ENCODE measurements at regions not wholly inside any gene's neighbourhood (a gene's known extent, or its start where the extent isn't known, plus 50 kb on each side); places are given as distances from the start of the nearest gene placed in this dataset.
"Not testable (repeated sequence)": the region's sequence is repeated elsewhere in the genome, so short reads cannot be mapped to it uniquely, and the experiment has no call there.

DNA sequence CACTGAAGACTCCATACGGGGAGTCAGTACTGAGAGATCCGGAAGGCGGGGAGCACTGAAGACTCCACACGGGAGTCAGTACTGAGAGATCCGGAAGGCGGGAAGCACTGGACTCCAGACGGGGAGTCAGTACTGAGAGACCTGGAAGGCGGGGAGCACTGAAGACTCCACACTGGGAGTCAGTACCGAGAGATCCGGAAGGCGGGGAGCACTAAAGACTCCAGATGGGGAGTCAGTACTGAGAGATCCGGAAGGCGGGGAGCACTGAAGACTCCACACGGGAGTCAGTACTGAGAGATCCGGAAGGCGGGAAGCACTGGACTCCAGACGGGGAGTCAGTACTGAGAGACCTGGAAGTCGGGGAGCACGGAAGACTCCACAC lies 77.2 kb downstream of the DLL1 start:
- not testable (repeated sequence) for DNase-seq (ENCODE audit: low read depth)

DNA sequence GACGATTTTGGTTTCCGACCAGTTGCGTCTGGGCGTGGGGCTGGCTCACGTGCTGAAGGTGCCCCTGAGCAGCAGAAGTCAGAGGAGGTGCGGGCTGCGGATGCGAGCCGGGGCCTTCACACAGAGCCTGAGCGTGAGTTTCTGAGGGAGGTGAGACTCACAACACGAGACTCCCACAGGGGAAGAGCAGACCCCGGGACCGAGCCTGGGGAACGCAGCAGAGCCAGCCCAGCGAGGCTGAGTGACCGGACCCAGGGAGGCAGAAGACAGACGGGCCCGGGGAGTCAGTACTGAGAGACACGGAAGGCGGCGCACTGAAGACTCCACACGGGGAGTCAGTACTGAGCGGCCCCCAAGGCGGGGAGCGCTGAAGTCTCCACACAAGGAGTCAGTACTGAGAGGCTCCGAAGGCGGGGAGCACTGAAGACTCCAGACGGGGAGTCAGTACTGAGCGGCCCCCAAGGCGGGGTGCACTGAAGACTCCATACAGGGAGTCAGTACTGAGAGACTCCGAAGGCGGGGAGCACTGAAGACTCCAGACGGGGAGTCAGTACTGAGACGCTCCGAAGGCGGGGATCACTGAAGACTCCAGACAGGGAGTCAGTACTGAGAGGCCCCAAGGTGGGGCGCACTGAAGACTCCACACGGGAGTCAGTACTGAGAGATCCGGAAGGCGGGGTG lies 77.8 kb downstream of the DLL1 start:
- no peak for DNase-seq (ENCODE audit: low read depth)

DNA sequence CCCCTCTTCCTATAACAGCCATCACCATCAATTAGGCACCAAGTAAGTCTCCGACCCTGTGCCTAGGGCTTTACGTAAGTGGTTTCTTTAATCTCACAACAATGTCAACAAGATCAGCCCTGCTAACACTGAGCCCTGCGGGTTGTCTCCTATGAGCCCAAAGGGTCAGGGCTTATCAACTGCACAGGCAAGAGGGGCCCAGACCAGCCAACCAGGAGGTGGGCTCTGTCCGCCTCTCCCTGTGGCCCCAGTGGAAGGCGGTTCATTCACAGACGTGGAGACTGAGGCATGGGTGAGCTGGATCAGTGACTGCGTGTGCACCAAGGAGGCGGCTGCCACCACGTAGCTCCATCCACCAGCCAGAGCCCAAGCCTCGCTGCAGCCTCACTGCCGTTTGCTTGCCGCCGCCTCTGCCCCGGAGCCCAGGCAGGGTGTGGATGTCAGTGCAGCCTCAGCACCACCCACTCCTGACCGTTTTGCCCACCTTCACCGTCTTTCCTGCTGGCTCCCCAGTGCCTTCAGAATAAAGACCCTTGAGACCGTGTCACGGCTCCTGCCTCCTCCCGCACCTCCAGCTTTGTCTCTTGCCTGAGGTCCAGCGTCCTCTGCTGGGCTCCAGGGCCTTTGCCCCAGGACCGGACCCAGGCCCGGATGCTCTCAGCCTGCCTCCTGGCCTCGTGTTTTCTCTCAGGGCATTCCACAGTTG lies 78.7 kb downstream of the DLL1 start:
- DNase-seq (ENCODE audit: low read depth), result no peak

GRCh38 chr6:170211404-170212025 lies 79.4 kb downstream of the DLL1 start:
- DNase-seq (ENCODE audit: low read depth), result no peak

DNA sequence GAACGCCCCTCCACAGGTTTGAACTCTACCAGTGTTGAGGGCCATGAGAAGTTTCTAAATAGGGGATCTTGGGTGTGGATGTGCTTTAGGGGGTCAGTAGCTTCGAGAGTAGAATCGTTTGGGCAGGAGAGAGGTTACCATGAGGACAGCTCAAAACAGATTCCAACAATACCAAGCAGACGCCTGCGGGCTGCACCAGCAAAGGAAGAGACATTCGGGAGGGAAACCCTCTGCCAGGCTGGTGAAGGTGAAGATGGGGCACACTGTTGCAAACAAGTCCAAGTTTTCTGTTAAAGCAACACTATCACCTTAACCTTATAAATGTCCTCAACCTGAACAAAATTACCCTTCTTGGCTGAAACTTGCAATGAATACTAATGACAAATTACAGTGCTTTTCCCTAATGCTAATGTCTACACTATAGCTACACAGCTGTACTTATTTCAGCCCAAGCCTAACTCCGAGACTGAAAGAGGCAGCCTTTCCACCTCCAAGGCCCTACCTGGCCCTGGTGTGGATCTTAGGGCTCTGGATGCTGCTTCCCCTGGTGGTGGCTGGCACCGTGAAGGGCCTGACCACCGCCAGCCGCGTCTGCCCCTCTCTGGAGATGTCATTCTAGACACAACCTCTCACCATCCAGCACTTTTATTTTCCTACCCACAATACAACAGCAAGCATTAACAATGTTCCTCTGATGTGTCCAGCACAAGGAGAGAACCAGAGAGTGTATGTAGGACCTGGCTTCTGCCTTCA lies 80.1 kb downstream of the DLL1 start:
- no peak for DNase-seq (ENCODE audit: low read depth)

DNA sequence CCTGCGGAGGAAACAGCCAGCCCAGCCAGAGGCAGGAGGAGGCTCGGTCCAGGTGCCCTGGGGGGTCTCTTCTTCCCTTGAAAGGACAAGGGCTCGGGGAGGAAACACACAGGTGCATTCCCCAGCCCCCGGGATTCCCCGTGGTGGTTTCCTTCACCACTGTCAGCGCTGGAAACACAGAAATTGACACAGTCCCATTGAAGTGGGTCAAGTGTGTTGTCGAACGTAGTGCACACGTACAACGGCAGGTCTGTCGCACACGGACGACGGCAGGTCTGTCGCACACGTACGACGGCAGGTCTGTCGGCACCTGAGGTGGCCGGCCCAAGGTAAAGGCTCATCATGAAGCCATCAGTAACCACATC lies 80.9 kb downstream of the DLL1 start:
- no peak for DNase-seq (ENCODE audit: low read depth)

- no peak for DNase-seq (ENCODE audit: low read depth)
These were observed 81.4 kb downstream of the DLL1 start for GRCh38 chr6:170209354-170210025.

- DNase-seq (ENCODE audit: low read depth), result no peak
These were observed 82.1 kb downstream of the DLL1 start for GRCh38 chr6:170208651-170209353.

GRCh38 chr6:170208182-170208601 lies 82.7 kb downstream of the DLL1 start:
- no peak for DNase-seq (ENCODE audit: low read depth)

GRCh38 chr6:170207586-170208181 lies 83.2 kb downstream of the DLL1 start:
- no peak for DNase-seq (ENCODE audit: low read depth)

- no peak for DNase-seq (ENCODE audit: low read depth)
These were observed 83.9 kb downstream of the DLL1 start for GRCh38 chr6:170206851-170207431.

DNA sequence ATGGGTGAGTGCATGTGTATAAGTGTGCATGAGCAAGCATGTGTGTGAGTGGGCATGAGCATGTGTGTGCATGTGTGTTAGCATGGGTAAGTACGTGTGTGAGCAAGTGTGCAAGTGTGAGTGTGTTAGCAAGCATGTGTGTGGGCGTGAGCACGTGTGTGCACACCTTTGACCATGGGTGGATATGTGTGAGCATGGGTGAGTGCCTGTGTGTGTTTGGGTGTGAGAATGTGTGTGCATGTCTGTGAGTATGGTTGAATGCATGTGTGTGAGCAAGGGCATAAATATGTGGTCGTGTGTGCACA lies 84.6 kb downstream of the DLL1 start:
- no peak for DNase-seq (ENCODE audit: low read depth)

DNA sequence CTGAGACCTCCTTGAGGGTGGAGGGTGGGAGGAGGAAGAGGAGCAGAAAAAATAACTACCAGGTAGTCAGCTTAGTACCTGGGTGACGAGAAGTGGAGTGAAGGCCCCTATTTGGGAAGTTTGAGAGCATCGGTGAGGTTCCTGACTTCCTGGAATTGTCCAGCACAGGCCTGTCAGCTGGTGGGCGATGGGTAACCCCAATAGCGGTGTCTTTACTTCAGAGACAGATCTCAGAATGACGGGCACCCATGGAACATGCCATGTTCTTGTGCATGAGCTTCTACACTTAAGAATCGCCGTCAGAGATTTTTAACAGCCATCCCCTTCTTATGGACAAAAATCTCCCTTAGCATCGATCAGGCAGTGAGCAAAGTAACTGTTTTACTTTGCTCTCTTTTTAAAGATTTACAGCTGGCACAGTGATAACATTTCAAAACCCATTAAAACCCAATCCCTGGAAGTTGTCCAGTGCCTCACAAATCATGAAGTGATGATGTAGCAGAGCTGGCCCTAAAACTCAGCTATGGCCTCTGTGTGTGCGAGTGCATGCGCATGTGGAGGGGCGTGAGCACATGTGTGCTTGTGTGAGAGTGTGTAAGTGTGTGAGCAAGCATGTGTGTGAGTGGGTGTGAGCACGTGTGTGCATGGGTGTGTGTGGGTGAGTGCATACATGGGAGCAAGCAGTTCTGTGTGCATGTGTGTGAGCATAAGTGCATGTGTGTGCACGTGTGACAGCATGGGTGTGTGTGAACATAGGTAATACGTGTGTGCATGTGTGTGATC lies 85.2 kb downstream of the DLL1 start:
- DNase-seq (ENCODE audit: low read depth), result no peak

DNA sequence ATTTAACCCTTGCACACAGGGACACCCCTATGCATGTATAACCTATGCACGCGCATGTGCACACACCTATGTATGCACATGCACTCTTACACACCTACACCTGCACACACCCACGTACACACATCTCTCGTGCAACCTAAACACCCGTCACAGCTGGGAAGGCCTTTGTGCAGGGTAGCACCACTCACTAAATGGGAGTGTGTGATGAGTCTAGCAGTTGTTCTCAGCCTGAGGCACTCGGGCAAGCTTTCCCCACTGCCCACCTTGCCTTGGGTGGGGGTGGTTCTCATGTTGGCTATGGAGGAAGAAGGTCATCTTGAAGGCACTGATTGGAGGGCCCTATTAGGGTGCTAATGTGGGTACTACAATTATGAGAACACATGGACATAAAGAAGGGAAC lies 85.8 kb downstream of the DLL1 start:
- DNase-seq (ENCODE audit: low read depth), result no peak

- DNase-seq (ENCODE audit: low read depth), result no peak
These were observed 87.7 kb downstream of the DLL1 start for GRCh38 chr6:170203212-170203611.

GRCh38 chr6:170202416-170203135 lies 88.3 kb downstream of the DLL1 start:
- DNase-seq (ENCODE audit: low read depth), result no peak

- no peak for DNase-seq (ENCODE audit: low read depth)
These were observed 89.5 kb downstream of the DLL1 start for GRCh38 chr6:170201361-170201760.

DNA sequence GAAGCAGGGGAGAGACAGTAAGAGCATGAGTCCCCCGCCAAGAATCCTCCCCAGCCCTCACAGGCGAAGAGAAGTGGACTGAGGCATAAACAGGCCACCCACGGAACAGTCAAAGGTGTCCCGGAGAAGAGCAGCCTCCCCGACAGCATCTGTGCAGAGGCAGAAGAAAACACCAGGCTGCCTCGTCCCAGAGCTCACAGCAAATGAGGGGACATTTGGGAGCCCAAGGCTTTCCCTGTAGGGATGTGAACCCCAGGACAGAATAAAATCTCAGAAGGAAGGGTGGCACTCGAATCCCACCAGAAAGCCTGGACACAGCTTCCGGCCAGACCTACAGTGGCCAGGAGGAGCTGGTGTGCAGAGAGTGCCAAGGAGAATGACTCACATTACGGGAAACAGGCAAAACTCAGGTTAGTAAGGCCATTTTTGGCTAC lies 90.4 kb downstream of the DLL1 start:
- DNase-seq (ENCODE audit: low read depth), result no peak

GRCh38 chr6:170199716-170200115 lies 91.2 kb downstream of the DLL1 start:
- no peak for DNase-seq (ENCODE audit: low read depth)

Measured in HT1080 (cell line).